HepG2 (cell line): ENCODE measurements at regions not wholly inside any gene's neighbourhood (a gene's known extent, or its start where the extent isn't known, plus 50 kb on each side); places are given as distances from the start of the nearest gene placed in this dataset.

Experiments
- CTCF ChIP-seq: sonication (generic); formaldehyde crosslinking; IDR thresholded peaks from 2 replicates; pipeline ENCODE4 v1.5.0; 2020; ENCODE audit warnings: mild to moderate bottlenecking, missing genetic modification reagents, moderate library complexity
- HMGXB4 ChIP-seq, 2 experiments: sonication (generic) in 1 of 2; formaldehyde crosslinking in 1 of 2; IDR thresholded peaks; 2 replicates each; pipeline versions ENCODE4 v1.4.0 to v1.6.1; 2018 to 2020; ENCODE audit warnings: missing genetic modification reagents in 2 of 2, borderline replicate concordance in 1 of 2, low read depth in 1 of 2, mild to moderate bottlenecking in 1 of 2, missing biosample characterization in 1 of 2
- JUNB ChIP-seq: sonication (generic); formaldehyde crosslinking; IDR thresholded peaks from 2 replicates; pipeline ENCODE4 v1.8.0; 2022; ENCODE audit warnings: missing genetic modification reagents, mild to moderate bottlenecking, borderline replicate concordance
- MAX ChIP-seq: IDR thresholded peaks from 2 replicates; pipeline ENCODE4 v1.6.1; 2012; ENCODE audit warnings: inconsistent platforms
- MTA3 ChIP-seq: sonication (generic); formaldehyde crosslinking; IDR thresholded peaks from 2 replicates; pipeline ENCODE4 v1.4.0; 2020; ENCODE audit warnings: missing genetic modification reagents
- PCBP1 ChIP-seq: fragments of 200-400 bp; formaldehyde crosslinking; IDR thresholded peaks from 2 replicates; pipeline ENCODE4 v1.6.1; 2017; ENCODE audit warnings: mild to moderate bottlenecking, low read depth, low read length, borderline replicate concordance
- ZFP1 ChIP-seq: IDR thresholded peaks from 2 replicates; pipeline ENCODE4 v1.6.1; 2016
- ZNF280B ChIP-seq: sonication (generic); formaldehyde crosslinking; IDR thresholded peaks from 2 replicates; pipeline ENCODE4 v1.5.0; 2020; ENCODE audit warnings: missing genetic modification reagents, mild to moderate bottlenecking, borderline replicate concordance
- ZNF547 ChIP-seq: sonication (generic); formaldehyde crosslinking; IDR thresholded peaks from 2 replicates; pipeline ENCODE4 v1.5.1; 2020; ENCODE audit warnings: mild to moderate bottlenecking, missing genetic modification reagents
- ZNF777 ChIP-seq: sonication (generic); formaldehyde crosslinking; IDR thresholded peaks from 2 replicates; pipeline ENCODE4 v1.4.0; 2020; ENCODE audit warnings: missing genetic modification reagents
- ZNF816 ChIP-seq: sonication (generic); formaldehyde crosslinking; IDR thresholded peaks from 2 replicates; pipeline ENCODE4 v1.8.0; 2022; ENCODE audit warnings: missing genetic modification reagents, mild to moderate bottlenecking, borderline replicate concordance
- ZSCAN22 ChIP-seq: sonication (generic); formaldehyde crosslinking; IDR thresholded peaks from 2 replicates; pipeline ENCODE4 v1.4.0; 2020; ENCODE audit warnings: mild to moderate bottlenecking, missing genetic modification reagents
- ZZZ3 ChIP-seq: sonication (generic); formaldehyde crosslinking; IDR thresholded peaks from 2 replicates; pipeline ENCODE4 v1.4.0; 2020; ENCODE audit warnings: missing genetic modification reagents, mild to moderate bottlenecking, borderline replicate concordance

DNA sequence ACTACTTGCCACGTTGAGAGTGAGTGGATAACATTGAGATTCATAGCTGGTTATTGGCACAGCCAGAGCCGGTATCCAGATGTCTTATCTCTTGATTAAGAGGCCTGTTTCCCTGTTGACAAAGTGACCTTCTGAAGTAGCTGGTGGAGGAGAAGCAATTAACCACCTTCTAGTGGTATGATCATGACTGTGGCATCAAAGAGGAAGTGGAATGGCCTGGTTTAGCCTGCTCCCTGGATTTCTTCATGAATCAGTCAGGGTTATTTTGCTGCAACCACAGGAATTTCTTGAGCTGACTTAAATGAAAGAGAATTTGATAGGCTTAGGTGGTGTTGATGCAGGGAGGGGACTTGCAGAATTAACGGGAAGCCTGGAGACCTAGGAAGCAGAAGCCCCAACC, 398.3 kb downstream of the MFSD1 start:
- no peak for TF ChIP-seq ZNF777
- TF ChIP-seq HMGXB4 (CRISPR knock-in tag; IDR thresholded peaks at IDR 0.05; ENCODE audit: borderline replicate concordance in 1 of 2, low read depth in 1 of 2): no peak
- TF ChIP-seq ZNF816 (CRISPR knock-in tag): no peak
- TF ChIP-seq JUNB (CRISPR knock-in tag): no peak
- no peak for TF ChIP-seq ZSCAN22 (CRISPR knock-in tag)
- TF ChIP-seq ZZZ3 (CRISPR knock-in tag): no peak
- TF ChIP-seq MTA3: no peak
- no peak for TF ChIP-seq CTCF (CRISPR knock-in tag)
- no peak for TF ChIP-seq ZNF547 (CRISPR knock-in tag)
- no peak for TF ChIP-seq ZNF280B (CRISPR knock-in tag)
- TF ChIP-seq MAX: no peak
- TF ChIP-seq ZFP1: no peak
- TF ChIP-seq PCBP1: no peak
